ENCODE measurements at regions not wholly inside any gene's neighbourhood (a gene's known extent, or its start where the extent isn't known, plus 50 kb on each side); places are given as distances from the start of the nearest gene placed in this dataset.

DNA sequence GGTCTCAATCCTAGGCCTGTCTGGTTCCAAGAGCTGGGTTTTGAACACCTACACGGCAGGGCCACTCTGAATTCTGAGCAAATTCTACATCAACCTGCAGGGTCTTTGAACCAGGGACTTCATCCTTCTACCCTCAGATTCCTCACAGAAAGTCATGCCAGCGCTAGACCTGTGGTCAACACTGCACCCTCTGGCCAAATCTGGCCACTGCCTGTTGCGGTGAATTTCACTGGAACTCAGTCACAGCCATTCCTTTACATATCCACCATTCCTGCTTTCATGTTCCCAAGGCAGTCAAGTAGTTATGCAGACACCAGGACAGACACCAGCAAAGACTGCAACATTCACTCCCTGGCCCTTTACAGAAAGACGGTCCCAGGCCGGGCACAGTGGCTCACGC lies 144.6 kb downstream of the C16orf95 start:
- TF ChIP-seq, protein P1, sequence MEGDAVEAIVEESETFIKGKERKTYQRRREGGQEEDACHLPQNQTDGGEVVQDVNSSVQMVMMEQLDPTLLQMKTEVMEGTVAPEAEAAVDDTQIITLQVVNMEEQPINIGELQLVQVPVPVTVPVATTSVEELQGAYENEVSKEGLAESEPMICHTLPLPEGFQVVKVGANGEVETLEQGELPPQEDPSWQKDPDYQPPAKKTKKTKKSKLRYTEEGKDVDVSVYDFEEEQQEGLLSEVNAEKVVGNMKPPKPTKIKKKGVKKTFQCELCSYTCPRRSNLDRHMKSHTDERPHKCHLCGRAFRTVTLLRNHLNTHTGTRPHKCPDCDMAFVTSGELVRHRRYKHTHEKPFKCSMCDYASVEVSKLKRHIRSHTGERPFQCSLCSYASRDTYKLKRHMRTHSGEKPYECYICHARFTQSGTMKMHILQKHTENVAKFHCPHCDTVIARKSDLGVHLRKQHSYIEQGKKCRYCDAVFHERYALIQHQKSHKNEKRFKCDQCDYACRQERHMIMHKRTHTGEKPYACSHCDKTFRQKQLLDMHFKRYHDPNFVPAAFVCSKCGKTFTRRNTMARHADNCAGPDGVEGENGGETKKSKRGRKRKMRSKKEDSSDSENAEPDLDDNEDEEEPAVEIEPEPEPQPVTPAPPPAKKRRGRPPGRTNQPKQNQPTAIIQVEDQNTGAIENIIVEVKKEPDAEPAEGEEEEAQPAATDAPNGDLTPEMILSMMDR (IDR thresholded peaks at IDR 0.05) = no peak
- TF ChIP-seq, protein P2, sequence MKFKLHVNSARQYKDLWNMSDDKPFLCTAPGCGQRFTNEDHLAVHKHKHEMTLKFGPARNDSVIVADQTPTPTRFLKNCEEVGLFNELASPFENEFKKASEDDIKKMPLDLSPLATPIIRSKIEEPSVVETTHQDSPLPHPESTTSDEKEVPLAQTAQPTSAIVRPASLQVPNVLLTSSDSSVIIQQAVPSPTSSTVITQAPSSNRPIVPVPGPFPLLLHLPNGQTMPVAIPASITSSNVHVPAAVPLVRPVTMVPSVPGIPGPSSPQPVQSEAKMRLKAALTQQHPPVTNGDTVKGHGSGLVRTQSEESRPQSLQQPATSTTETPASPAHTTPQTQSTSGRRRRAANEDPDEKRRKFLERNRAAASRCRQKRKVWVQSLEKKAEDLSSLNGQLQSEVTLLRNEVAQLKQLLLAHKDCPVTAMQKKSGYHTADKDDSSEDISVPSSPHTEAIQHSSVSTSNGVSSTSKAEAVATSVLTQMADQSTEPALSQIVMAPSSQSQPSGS (CRISPR knock-in tag; IDR thresholded peaks at IDR 0.05; ENCODE audit: borderline replicate concordance, low read depth) = no peak
- TF ChIP-seq, protein P3, sequence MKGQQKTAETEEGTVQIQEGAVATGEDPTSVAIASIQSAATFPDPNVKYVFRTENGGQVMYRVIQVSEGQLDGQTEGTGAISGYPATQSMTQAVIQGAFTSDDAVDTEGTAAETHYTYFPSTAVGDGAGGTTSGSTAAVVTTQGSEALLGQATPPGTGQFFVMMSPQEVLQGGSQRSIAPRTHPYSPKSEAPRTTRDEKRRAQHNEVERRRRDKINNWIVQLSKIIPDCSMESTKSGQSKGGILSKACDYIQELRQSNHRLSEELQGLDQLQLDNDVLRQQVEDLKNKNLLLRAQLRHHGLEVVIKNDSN (CRISPR knock-in tag; IDR thresholded peaks at IDR 0.05) = no peak
